Motor neuron (in vitro differentiated cells): ENCODE measurements at regions not wholly inside any gene's neighbourhood (a gene's known extent, or its start where the extent isn't known, plus 50 kb on each side); places are given as distances from the start of the nearest gene placed in this dataset.

ENCODE experiments used
- ATAC-seq, 8 experiments: fragments of 200-7000 bp; cut with Tn5 transposase; replicated peaks in 6 of 8; 2 replicates each; pipeline ENCODE4 v1.8.0; 2021; ENCODE audit warnings: mild to moderate bottlenecking in 8 of 8, moderate library complexity in 8 of 8
- H3K27ac ChIP-seq, 2 donors: fragments of 250-450 bp; sonication (Bioruptor Pico); 2 replicates each; pipeline ENCODE4 v1.9.0; 2021; ENCODE audit warnings: antibody characterized with exemption in 2 of 2, mild to moderate bottlenecking in 2 of 2, moderate library complexity in 1 of 2
- H3K4me1 ChIP-seq, 2 donors: fragments of 250-450 bp; sonication (Bioruptor Pico); replicated peaks in 1 of 2; 2 replicates each; pipeline ENCODE4 v1.6.1; 2021; ENCODE audit warnings: antibody characterized with exemption in 2 of 2, mild to moderate bottlenecking in 2 of 2, moderate library complexity in 1 of 2
- H3K4me3 ChIP-seq, 5 donors: fragments of 250-450 bp; sonication (Bioruptor Pico); 2 replicates each; pipeline ENCODE4 v1.9.0; 2021; ENCODE audit warnings: antibody characterized with exemption in 5 of 5, mild to moderate bottlenecking in 5 of 5, moderate library complexity in 4 of 5
- WGBS, 10 experiments: fragments of 450-650 bp; shearing (Covaris generic); methylation state at CpG; one replicate each; pipeline ENCODE4 v1.0.0; 2022; 5-methylcytosine and 5-hydroxymethylcytosine counted together
- in situ Hi-C, 9 experiments: fragments of 400-800 bp; cut with MboI; loops; one replicate each; pipeline ENCODE4 v1.15.0; 2021; ENCODE audit warnings: low sequenced_read_pairs in 9 of 9, low pct_unique_long_range_greater_than_20kb in 2 of 9; ENCODE audit not compliant: unreplicated experiment in 9 of 9

DNA sequence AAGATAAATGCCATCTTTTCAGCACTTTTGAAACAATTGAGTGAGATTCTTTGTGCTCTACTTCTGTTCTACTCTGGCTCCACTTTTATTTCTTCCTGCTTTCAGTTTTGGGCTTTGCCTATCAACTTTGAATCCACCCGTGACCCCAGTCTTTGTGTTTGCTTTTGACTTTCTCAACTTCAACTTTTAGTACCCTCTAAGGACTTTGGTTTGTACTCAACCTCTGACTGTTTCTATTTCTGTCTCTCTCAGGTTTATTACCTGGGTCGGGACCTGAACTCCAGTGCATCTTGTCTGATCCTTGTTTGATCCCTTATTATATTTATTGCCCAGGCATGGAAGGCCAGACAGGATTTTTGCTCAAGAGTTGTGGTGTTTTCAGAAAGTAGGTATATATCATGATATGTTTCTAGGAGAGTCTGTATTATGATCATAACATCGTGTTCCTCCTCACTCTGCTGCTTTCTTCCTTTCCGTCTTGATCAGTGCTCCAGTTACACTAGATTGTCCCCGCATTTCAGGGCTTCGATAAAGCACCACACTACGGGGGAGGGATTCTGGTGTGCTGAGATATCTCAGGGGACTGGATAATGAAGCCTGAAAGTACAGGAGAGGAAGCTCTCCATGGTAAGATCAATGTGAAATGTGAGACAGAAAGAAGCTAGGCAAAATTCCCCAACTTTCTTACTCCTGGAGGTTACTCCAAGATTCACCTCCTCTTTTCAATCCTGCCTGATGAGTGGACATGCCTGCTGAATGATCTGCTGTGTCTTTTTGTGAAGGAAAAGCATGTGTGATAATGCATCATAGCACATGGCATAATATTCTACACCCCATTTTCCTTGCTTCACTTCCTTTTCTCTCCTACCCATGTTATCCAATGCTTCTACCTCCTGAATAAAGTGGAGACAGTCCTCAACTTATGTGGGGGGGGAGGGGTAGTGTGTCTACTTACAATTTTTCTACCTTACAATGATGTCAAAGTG, 155.5 kb upstream of the GRIN3A start:
- in situ Hi-C loops = no loop called here
- ATAC-seq = no peak
- Histone ChIP-seq H3K4me3 (no peak overlapping the region), H3K4me1 (no peaks in the 10 kb centered on the region), H3K27ac (no peak overlapping the region)
- 0 to 100% (median 68%) methylated on average over 1 to 6 of the region's 7 CpGs for WGBS, 10 experiments

- in situ Hi-C loops = loop anchor here in 1 of 9 experiments (10.0 kb wide), 1 partner anchor 277 kb away; no protein-coding TSS in a partner anchor
- Histone ChIP-seq H3K4me1 (no peaks in the 10 kb centered on the region), H3K4me3 (no peak overlapping the region), H3K27ac (no peak overlapping the region)
- ATAC-seq = peak in 1 of 8 experiments; percentile 44
- WGBS, 10 experiments = 0 to 68% (median 27%) methylated on average over 2 of the region's 2 CpGs; no CpG with 5 or more reads in 2 of the 10 experiments
Measured at GRCh38 chr9:101881508-101881907, 143.1 kb upstream of the GRIN3A start.

- ATAC-seq = no peak
- in situ Hi-C loops = loop anchor here in 1 of 9 experiments (10.0 kb wide), 1 partner anchor 276 kb away; no protein-coding TSS in a partner anchor
- no peak overlapping the region for H3K27ac ChIP-seq
- no peaks in the 10 kb centered on the region for H3K4me1 ChIP-seq
- no peak overlapping the region for H3K4me3 ChIP-seq
Measured at GRCh38 chr9:101880846-101881245, 142.4 kb upstream of the GRIN3A start.

GRCh38 chr9:101878734-101879133, 140.3 kb upstream of the GRIN3A start:
- no peak overlapping the region for H3K4me3 ChIP-seq
- H3K4me1 ChIP-seq = no peaks in the 10 kb centered on the region
- in situ Hi-C loops = no loop called here
- 10 to 87% (median 48%) methylated on average over 2 to 4 of the region's 4 CpGs for WGBS, 10 experiments
- H3K27ac ChIP-seq = no peak overlapping the region
- ATAC-seq = no peak

- H3K27ac ChIP-seq = no peak overlapping the region
- WGBS, 10 experiments = 0 to 100% (median 61%) methylated on average over 1 of the region's 1 CpG; no CpG with 5 or more reads in 2 of the 10 experiments
- no peak overlapping the region for H3K4me3 ChIP-seq
- H3K4me1 ChIP-seq = no peaks in the 10 kb centered on the region
- no peak for ATAC-seq
- in situ Hi-C loops = no loop called here
Measured at GRCh38 chr9:101877439-101877838, 139.0 kb upstream of the GRIN3A start.

- 0 to 100% (median 31%) methylated on average over 1 to 2 of the region's 2 CpGs; no CpG with 5 or more reads in 4 of the 10 experiments for WGBS, 10 experiments
- in situ Hi-C loops = no loop called here
Measured at GRCh38 chr9:101861472-101861871, 123.0 kb upstream of the GRIN3A start.

DNA sequence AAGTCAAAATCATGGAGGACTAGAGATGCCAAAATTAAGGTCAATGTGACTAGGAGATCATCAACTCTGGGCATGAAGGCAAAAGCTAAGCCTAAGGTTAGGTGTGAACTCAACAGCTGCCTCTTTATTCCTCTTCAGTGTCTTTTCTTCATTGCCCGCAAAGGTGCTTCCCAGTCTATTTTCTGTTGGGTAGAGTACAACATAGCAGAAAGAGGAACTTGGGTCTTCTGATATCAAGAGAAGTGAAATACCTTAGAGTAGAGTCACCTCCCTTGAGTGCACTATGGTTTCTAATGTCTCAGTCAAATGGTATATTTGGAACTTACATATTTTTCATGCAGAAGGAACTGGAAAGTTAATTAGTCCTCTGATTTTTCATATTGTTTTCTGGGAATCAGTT, 122.5 kb upstream of the GRIN3A start:
- H3K4me1 ChIP-seq = no peaks in the 10 kb centered on the region
- no peak overlapping the region for H3K27ac ChIP-seq
- no peak for ATAC-seq
- in situ Hi-C loops = no loop called here
- H3K4me3 ChIP-seq = no peak overlapping the region
- 20 to 100% (median 67%) methylated on average over 1 of the region's 1 CpG; no CpG with 5 or more reads in 6 of the 10 experiments for WGBS, 10 experiments

More at GRCh38 chr9:101861472-101861871, 123.0 kb upstream of the GRIN3A start:
- no peak for ATAC-seq
- Histone ChIP-seq H3K4me1 (no peaks in the 10 kb centered on the region), H3K4me3 (no peak overlapping the region), H3K27ac (no peak overlapping the region)

GRCh38 chr9:101859620-101860019, 121.2 kb upstream of the GRIN3A start:
- in situ Hi-C loops = loop anchor here in 1 of 9 experiments (10.0 kb wide), 1 partner anchor 55 kb away; no protein-coding TSS in a partner anchor
- no peak for ATAC-seq
- whole genome bisulfite sequencing, 10 experiments = 7 to 100% (median 57%) methylated on average over 1 to 3 of the region's 3 CpGs; no CpG with 5 or more reads in 5 of the 10 experiments

GRCh38 chr9:101858026-101858425, 119.6 kb upstream of the GRIN3A start:
- Histone ChIP-seq H3K4me1 (no peaks in the 10 kb centered on the region), H3K27ac (no peak overlapping the region), H3K4me3 (no peak overlapping the region)
- 14 to 83% (median 63%) methylated on average over 1 to 5 of the region's 5 CpGs; no CpG with 5 or more reads in 3 of the 10 experiments for WGBS, 10 experiments
- ATAC-seq = no peak
- in situ Hi-C loops = loop anchor here in 1 of 9 experiments (10.0 kb wide), 1 partner anchor 57 kb away; no protein-coding TSS in a partner anchor

More at GRCh38 chr9:101859620-101860019, 121.2 kb upstream of the GRIN3A start:
- no peak overlapping the region for H3K27ac ChIP-seq
- H3K4me3 ChIP-seq = no peak overlapping the region
- no peaks in the 10 kb centered on the region for H3K4me1 ChIP-seq

GRCh38 chr9:101849102-101849707, 110.8 kb upstream of the GRIN3A start:
- 0 to 71% (median 23%) methylated on average over 1 of the region's 1 CpG; no CpG with 5 or more reads in 2 of the 10 experiments for WGBS, 10 experiments
- ATAC-seq = peak in 2 of 8 experiments; percentile 27 to 58
- H3K4me1 ChIP-seq = no peaks in the 10 kb centered on the region
- H3K4me3 ChIP-seq = no peak overlapping the region
- no peak overlapping the region for H3K27ac ChIP-seq
- in situ Hi-C loops = no loop called here

DNA sequence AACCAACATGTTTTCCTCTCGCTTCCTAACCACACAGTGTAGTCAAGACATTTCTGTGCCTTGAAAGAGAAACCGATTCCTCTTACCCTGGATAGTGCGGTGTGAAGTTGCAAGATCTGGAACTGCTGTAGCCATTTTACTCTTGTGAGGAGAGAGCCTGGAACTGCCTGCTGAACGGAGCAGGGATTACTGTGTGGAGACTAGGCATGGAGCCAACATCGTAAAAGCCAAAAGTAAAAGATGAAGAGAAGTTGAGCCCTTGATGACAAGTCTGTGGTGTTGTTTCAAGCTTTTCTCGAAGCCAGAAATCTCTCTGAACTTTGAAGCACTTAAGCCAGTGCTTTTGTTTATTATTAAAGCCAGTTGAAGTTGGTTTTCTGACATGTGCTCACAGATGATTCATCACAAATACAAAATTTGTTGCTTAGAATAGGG, 110.1 kb upstream of the GRIN3A start:
- no peak overlapping the region for H3K27ac ChIP-seq
- H3K4me1 ChIP-seq = no peaks in the 10 kb centered on the region
- in situ Hi-C loops = no loop called here
- H3K4me3 ChIP-seq = no peak overlapping the region
- ATAC-seq = peak in 3 of 8 experiments; percentile 45 to 89 (median 84)
- 0 to 84% (median 70%) methylated on average over 1 to 6 of the region's 6 CpGs; no CpG with 5 or more reads in 1 of the 10 experiments for WGBS, 10 experiments

DNA sequence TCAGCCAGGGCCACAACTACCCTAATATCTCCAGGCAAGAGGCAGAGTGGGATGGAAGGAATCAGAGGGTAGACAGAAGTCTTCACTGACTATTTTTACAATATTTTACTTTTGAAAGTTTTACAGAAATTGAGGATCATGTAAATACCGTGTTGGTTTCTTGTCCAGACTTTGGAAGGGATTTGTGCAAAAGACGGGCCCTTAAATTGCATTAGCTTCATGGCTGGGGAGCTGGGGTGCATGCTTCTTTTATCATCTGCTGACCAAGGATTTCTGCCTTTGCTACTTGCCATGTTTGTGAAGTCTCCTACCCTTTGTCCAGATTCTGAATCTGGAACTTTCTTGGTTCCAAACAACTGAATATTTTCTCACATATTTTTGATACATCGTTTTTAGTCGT, 107.7 kb upstream of the GRIN3A start:
- Histone ChIP-seq H3K27ac (no peak overlapping the region), H3K4me1 (no peaks in the 10 kb centered on the region), H3K4me3 (no peak overlapping the region)
- in situ Hi-C loops = no loop called here
- no peak for ATAC-seq
- WGBS, 10 experiments = 0 to 100% (median 43%) methylated on average over 1 to 4 of the region's 4 CpGs; no CpG with 5 or more reads in 1 of the 10 experiments

- no peak for ATAC-seq
- no peaks in the 10 kb centered on the region for H3K4me1 ChIP-seq
- H3K4me3 ChIP-seq = no peak overlapping the region
- in situ Hi-C loops = no loop called here
- H3K27ac ChIP-seq = no peak overlapping the region
Measured at GRCh38 chr9:101840694-101841188, 102.3 kb upstream of the GRIN3A start.
